Bronchial epithelial cell (primary cell): ENCODE measurements at regions not wholly inside any gene's neighbourhood (a gene's known extent, or its start where the extent isn't known, plus 50 kb on each side); places are given as distances from the start of the nearest gene placed in this dataset.
"Not testable (repeated sequence)": the region's sequence is repeated elsewhere in the genome, so short reads cannot be mapped to it uniquely, and the experiment has no call there.

Experiments
- DNase-seq: peaks from one replicate; pipeline ENCODE4 v3.0.0-alpha.2; 2010; ENCODE audit warnings: low read depth
- FAIRE-seq: peaks from 2 replicates; lab custom pipeline; 2011; peaks lifted over from hg19 to GRCh38; lab: Jason Lieb, UNC
- H3K27me3 ChIP-seq: 2 replicates; pipeline ENCODE4 v1.5.1; 2011; ENCODE audit warnings: low read length; ENCODE audit not compliant: control insufficient read depth, insufficient read depth
- H3K36me3 ChIP-seq: 2 replicates; pipeline ENCODE4 v1.5.1; 2011; ENCODE audit warnings: low read length; ENCODE audit not compliant: control insufficient read depth, insufficient read depth
- H3K4me3 ChIP-seq: 2 replicates; pipeline ENCODE4 v1.5.1; 2011; ENCODE audit warnings: mild to moderate bottlenecking, low read depth, low read length, control low read depth
- TF ChIP-seq, protein P1 (sequence below): IDR thresholded peaks from 2 replicates; pipeline ENCODE4 v1.5.1; 2011; ENCODE audit warnings: mild to moderate bottlenecking, moderate library complexity, low read length, control low read depth, inconsistent platforms; ENCODE audit not compliant: insufficient read depth, severe bottlenecking

DNA sequence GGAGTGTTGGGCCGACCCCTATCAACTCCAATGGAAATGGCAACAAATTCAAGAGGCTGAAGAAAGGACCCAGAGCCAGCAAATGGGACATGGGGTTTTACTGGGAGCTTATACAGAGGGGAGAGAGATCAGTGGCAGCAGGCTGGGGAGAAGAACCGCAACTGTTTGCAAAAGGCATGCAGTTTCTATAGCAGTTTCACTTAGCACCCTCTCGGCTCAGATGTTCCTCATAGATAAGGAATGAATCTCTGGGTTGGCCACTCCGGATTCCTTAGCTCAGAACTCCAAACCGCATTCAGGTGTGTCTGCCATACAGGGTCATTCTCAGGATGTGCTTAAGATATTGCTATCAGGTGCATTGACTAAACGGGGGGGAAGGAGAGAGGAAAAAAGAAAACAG lies 71.1 kb upstream of the RPL38 start:
- TF ChIP-seq, protein P1, sequence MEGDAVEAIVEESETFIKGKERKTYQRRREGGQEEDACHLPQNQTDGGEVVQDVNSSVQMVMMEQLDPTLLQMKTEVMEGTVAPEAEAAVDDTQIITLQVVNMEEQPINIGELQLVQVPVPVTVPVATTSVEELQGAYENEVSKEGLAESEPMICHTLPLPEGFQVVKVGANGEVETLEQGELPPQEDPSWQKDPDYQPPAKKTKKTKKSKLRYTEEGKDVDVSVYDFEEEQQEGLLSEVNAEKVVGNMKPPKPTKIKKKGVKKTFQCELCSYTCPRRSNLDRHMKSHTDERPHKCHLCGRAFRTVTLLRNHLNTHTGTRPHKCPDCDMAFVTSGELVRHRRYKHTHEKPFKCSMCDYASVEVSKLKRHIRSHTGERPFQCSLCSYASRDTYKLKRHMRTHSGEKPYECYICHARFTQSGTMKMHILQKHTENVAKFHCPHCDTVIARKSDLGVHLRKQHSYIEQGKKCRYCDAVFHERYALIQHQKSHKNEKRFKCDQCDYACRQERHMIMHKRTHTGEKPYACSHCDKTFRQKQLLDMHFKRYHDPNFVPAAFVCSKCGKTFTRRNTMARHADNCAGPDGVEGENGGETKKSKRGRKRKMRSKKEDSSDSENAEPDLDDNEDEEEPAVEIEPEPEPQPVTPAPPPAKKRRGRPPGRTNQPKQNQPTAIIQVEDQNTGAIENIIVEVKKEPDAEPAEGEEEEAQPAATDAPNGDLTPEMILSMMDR = no peak
- no peaks in the 10 kb centered on the region for H3K27me3 ChIP-seq
- no peak for FAIRE-seq
- no peaks in the 10 kb centered on the region for H3K36me3 ChIP-seq
- DNase-seq = no peak
- H3K4me3 ChIP-seq = no peak overlapping the region

DNA sequence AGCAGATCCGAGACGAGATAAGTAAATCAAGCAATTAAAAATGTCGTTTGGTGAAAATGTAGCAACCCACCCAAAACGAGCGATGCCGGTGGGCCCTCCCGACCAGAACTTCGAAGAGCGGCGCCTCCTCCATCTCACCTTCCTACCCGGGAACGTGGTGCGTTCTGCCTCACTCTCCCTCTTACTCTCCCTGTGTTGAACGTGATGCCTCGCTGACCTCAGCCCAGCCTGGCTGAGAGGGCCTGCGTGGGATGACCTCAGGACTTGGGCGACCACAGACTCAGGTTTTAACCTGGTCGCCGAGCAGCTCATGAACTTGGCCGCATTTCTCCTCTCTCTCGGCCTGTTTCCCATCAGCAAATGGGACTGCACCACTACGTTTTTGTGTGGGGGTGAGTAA lies 69.7 kb upstream of the RPL38 start:
- DNase-seq (no peak), FAIRE-seq (no peak)
- Histone ChIP-seq H3K27me3 (no peaks in the 10 kb centered on the region), H3K4me3 (no peak overlapping the region), H3K36me3 (no peaks in the 10 kb centered on the region)
- TF ChIP-seq, protein P1 = no peak

DNA sequence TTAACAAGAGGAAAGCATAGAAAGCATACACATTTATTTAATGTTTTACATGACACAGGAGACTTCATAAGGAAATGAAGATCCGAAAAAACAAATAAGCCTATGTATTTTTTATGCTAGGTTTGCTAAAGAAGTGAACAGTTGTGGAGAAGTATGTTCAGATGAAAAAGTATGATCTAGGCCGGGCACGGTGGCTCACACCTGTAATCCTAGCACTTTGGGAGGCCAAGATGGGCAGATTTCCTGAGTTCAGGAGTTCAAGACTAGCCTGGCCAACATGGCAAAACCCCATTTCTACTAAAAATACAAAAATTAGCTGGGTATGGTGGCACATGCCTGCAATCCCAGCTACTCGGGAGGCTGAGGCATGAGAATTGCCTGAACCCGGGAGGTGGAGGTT lies 69.2 kb upstream of the RPL38 start:
- not testable (repeated sequence) for H3K27me3 ChIP-seq, FAIRE-seq, DNase-seq, H3K36me3 ChIP-seq, H3K4me3 ChIP-seq

DNA sequence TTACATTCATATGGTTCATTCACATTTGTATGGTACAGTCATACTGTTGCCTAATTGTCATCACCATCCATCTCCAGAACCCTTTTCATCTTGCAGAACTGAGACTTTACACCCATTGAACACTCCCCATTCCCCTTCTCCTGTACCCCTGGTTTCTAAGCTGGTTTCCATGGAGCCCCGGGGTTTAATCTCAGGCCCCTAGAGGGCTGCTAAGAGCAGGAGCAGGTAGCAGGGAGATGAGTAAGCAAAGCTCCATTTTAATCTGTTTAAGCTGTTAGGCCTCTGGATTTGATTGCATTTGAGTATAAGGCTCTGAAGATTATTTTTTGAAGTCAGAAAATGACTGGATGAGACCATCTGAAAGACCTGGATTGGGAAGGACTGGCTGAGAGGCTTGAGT lies 68.5 kb upstream of the RPL38 start:
- no peaks in the 10 kb centered on the region for H3K27me3 ChIP-seq
- FAIRE-seq (no peak), DNase-seq (no peak)

DNA sequence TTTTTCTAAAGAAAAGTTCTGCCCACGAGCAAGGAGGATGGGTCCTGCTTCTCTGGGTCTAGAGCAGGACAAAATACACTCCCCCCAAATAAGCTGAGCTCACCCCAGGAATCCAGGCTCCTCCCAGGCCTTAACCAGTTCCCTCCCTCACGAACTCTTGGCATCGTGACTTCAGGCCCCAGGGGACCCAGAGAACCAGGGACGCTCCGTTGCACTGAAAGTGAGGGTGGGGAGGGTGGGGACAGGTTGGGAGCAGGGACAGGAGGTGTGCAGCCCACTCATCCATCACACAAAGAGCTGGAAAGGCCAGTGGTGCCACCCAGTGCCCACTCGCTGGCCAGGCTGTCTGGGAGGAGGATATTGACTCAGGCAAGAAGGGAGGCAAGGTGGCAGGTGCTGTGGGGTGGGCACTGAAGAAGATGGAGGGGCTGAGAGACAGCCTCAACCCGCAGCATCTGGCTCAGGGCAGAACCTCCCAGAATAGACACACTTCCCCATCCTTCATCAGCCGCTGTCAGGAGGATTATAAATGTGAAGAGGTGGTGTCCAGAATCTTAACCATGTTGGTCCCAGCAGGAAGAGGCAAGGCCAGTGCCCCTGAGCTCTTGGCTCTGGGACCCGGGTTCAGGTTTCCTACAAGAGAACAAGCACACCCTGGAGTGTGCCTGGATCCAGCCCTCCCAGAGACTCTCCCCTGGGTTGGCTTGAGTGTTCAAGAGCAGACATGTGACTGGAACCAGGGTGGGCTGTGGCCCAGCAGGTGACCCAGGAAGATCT lies 67.9 kb upstream of the RPL38 start:
- no peaks in the 10 kb centered on the region for H3K27me3 ChIP-seq
- TF ChIP-seq, protein P1 = no peak
- H3K36me3 ChIP-seq = no peaks in the 10 kb centered on the region
- no peak overlapping the region for H3K4me3 ChIP-seq
- DNase-seq (no peak), FAIRE-seq (peak; percentile 7)

More for the DNA sequence above, 68.5 kb upstream of the RPL38 start:
- TF ChIP-seq, protein P1 = no peak
- Histone ChIP-seq H3K36me3 (no peaks in the 10 kb centered on the region), H3K4me3 (no peak overlapping the region)

DNA sequence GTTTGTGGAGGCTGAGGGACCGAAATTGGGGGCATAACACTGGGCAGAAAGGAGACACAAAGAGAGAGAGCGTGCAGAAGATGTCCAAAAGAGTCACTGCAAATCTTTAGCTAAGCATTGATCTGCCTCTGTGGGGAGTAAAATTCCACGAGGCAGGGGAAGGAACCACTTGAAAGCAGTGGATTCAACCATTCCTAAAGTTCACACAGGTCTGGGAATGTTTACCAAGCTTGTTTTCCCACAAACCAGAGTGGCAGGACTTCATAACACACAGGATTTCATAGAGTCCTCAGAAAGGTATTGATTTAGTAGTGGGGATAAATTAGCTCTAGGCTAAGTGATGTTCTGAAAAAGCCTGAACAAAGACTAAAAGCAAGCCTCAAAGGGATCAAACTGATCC lies 66.1 kb upstream of the RPL38 start:
- Histone ChIP-seq H3K4me3 (no peak overlapping the region), H3K36me3 (no peaks in the 10 kb centered on the region), H3K27me3 (no peaks in the 10 kb centered on the region)
- DNase-seq = no peak
- FAIRE-seq = no peak
- TF ChIP-seq, protein P1 = no peak
